B cell (primary cell): ENCODE measurements at regions not wholly inside any gene's neighbourhood (a gene's known extent, or its start where the extent isn't known, plus 50 kb on each side); places are given as distances from the start of the nearest gene placed in this dataset.

Experiments
- ATAC-seq: fragments of 200-7000 bp; cut with Tn5 transposase; one replicate; pipeline ENCODE4 v1.10.0; 2021; ENCODE audit warnings: low read depth, mild to moderate bottlenecking, moderate number of reproducible peaks, moderate library complexity
- CTCF ChIA-PET: fragments of 350-600 bp; sonication (Branson Sonifier 250); formaldehyde crosslinking; loops from one replicate; lab custom pipeline; 2021; ENCODE audit warnings: antibody characterized with exemption, inconsistent platforms; lab: Charles Lee
- POLR2A ChIA-PET: fragments of 350-600 bp; sonication (Branson Sonifier 250); formaldehyde crosslinking; loops from one replicate; lab custom pipeline; 2021; ENCODE audit warnings: antibody characterized with exemption; lab: Charles Lee
- DNase-seq: peaks from one replicate; pipeline ENCODE4 v3.0.0; 2013
- H2AFZ ChIP-seq: 2 replicates; pipeline ENCODE4 v1.6.1; 2012; ENCODE audit warnings: mild to moderate bottlenecking, low read depth, low read length; ENCODE audit not compliant: insufficient read depth, poor library complexity, severe bottlenecking
- H3K27ac ChIP-seq, 2 donors: 1 replicate in 1 of 2; 2 replicates in 1 of 2; pipeline ENCODE4 v1.5.1; 2012 to 2013; ENCODE audit warnings: low read length in 2 of 2, mild to moderate bottlenecking in 2 of 2, moderate library complexity in 1 of 2
- H3K27me3 ChIP-seq, 4 experiments: fragments of 200-600 bp in 1 of 4; sonication (generic) in 1 of 4; replicated peaks in 1 of 4; 1 replicate in 2 of 4; 2 replicates in 2 of 4; pipeline versions ENCODE4 v1.6.1 to v1.7.0; 2013 to 2016; ENCODE audit warnings: low read length in 3 of 4, mild to moderate bottlenecking in 2 of 4, mixed read lengths in 1 of 4, moderate library complexity in 1 of 4; ENCODE audit not compliant: insufficient read depth in 4 of 4, control insufficient read depth in 3 of 4; ENCODE audit errors: control extremely low read depth in 1 of 4
- H3K36me3 ChIP-seq, 2 experiments: replicated peaks in 1 of 2; 1 replicate in 1 of 2; 2 replicates in 1 of 2; pipeline versions ENCODE4 v1.6.1 to v1.7.1; 2013; ENCODE audit warnings: low read length in 1 of 2; ENCODE audit not compliant: insufficient read depth in 2 of 2, control insufficient read depth in 1 of 2; ENCODE audit errors: control extremely low read depth in 1 of 2, extremely low read depth in 1 of 2
- H3K4me1 ChIP-seq, 2 donors: fragments of 200-600 bp in 1 of 2; sonication (generic) in 1 of 2; 1 replicate in 1 of 2; 2 replicates in 1 of 2; pipeline versions ENCODE4 v1.5.1 to v1.6.1; 2013 to 2017; ENCODE audit warnings: low read length in 2 of 2; ENCODE audit not compliant: control insufficient read depth in 2 of 2, insufficient read depth in 2 of 2
- H3K4me2 ChIP-seq: replicated peaks from 2 replicates; pipeline ENCODE3; 2012; ENCODE audit warnings: mild to moderate bottlenecking, low read depth, low read length; ENCODE audit not compliant: poor library complexity, severe bottlenecking
- H3K4me3 ChIP-seq, 5 experiments: fragments of 200-600 bp in 1 of 5; sonication (generic) in 1 of 5; 1 replicate in 3 of 5; 2 replicates in 2 of 5; pipeline versions ENCODE4 v1.5.1 to v1.7.0; 2011 to 2016; ENCODE audit warnings: low read length in 4 of 5, mild to moderate bottlenecking in 4 of 5, low read depth in 2 of 5, control low read depth in 1 of 5, moderate library complexity in 1 of 5; ENCODE audit not compliant: insufficient read depth in 1 of 5; ENCODE audit errors: control extremely low read depth in 1 of 5, extremely low read depth in 1 of 5
- H3K79me2 ChIP-seq: fragments of 200-600 bp; sonication (generic); one replicate; pipeline ENCODE4 v1.6.0; 2016; ENCODE audit warnings: low read length; ENCODE audit not compliant: control insufficient read depth, insufficient read depth
- H3K9ac ChIP-seq: fragments of 200-600 bp; sonication (generic); 2 replicates; pipeline ENCODE4 v1.6.1; 2017; ENCODE audit warnings: mild to moderate bottlenecking, low read length, moderate library complexity
- H3K9me3 ChIP-seq, 3 donors: one replicate each; pipeline versions ENCODE4 v1.6.1 to v1.7.1; 2013; ENCODE audit warnings: low read length in 2 of 3; ENCODE audit not compliant: control insufficient read depth in 2 of 3, insufficient read depth in 1 of 3; ENCODE audit errors: control extremely low read depth in 1 of 3
- H4K20me1 ChIP-seq: 2 replicates; pipeline ENCODE4 v1.6.0; 2012; ENCODE audit warnings: mild to moderate bottlenecking, low read length; ENCODE audit not compliant: insufficient read depth, control insufficient read depth, poor library complexity, severe bottlenecking
- H3K27ac Mint-ChIP-seq: one replicate; pipeline ENCODE4 v1.8.0; 2021; ENCODE audit warnings: mixed read lengths
- H3K27me3 Mint-ChIP-seq: one replicate; pipeline ENCODE4 v1.8.0; 2021; ENCODE audit warnings: mixed read lengths
- H3K4me1 Mint-ChIP-seq: one replicate; pipeline ENCODE4 v1.8.0; 2021; ENCODE audit warnings: mixed read lengths
- H3K4me3 Mint-ChIP-seq: one replicate; pipeline ENCODE4 v1.8.0; 2021; ENCODE audit warnings: mixed read lengths
- H3K9me3 Mint-ChIP-seq: one replicate; pipeline ENCODE4 v1.8.0; 2022; ENCODE audit warnings: mixed read lengths; ENCODE audit not compliant: insufficient read depth
- EZH2 ChIP-seq: IDR thresholded peaks from 2 replicates; pipeline ENCODE4 v1.6.1; 2012; ENCODE audit warnings: borderline replicate concordance, low read depth, mild to moderate bottlenecking, moderate library complexity, low read length; ENCODE audit not compliant: insufficient read depth, poor library complexity, severe bottlenecking
- WGBS: methylation state at CpG from one replicate; pipeline ENCODE4 v1.1.5; 2013; ENCODE audit warnings: missing lambda C conversion rate; ENCODE audit not compliant: insufficient coverage; 5-methylcytosine and 5-hydroxymethylcytosine counted together
- intact Hi-C: fragments of 100-400 bp; cut with micrococcal nuclease; formaldehyde crosslinking; loops from one replicate; pipeline ENCODE4 v1.10.0; 2022
- TF ChIP-seq, protein P1 (sequence below): fragments of 200-600 bp; IDR thresholded peaks from one replicate; pipeline ENCODE4 v1.8.0; 2022; ENCODE audit warnings: antibody characterized with exemption, mild to moderate bottlenecking

GRCh38 chr12:124459852-124460645 is 107.4 kb downstream of the NCOR2 start:
- Histone ChIP-seq H3K79me2 (peaks cover 29% of the 10 kb centered on the region), H3K4me1 (peaks cover 15 to 32% of the 10 kb centered on the region in 2 donors), H3K4me3 (no peak overlapping the region), H3K9ac (no peak overlapping the region), H3K27me3 (no peaks in the 10 kb centered on the region), H3K27ac (no peak overlapping the region), H4K20me1 (peaks cover 7% of the 10 kb centered on the region), H3K4me2 (no peak overlapping the region), H3K36me3 (peaks cover 0 to 27% of the 10 kb centered on the region in 2 experiments), H3K9me3 (peaks cover 0 to 5% (median 0%) of the 10 kb centered on the region in 3 donors), H2AFZ (no peak overlapping the region)
- Mint-ChIP-seq H3K27ac (peak overlapping the region; percentile 39), H3K27me3 (no peaks in the 10 kb centered on the region), H3K4me1 (peaks cover 52% of the 10 kb centered on the region), H3K4me3 (no peak overlapping the region), H3K9me3 (no peaks in the 10 kb centered on the region)
- ChIA-PET POLR2A (interaction anchor here (0.6 kb wide), 1 partner anchor 92 kb away, joined by 3 read pairs; no protein-coding TSS in a partner anchor), CTCF (no interaction called here)
- no peak for DNase-seq
- TF ChIP-seq, protein P1, sequence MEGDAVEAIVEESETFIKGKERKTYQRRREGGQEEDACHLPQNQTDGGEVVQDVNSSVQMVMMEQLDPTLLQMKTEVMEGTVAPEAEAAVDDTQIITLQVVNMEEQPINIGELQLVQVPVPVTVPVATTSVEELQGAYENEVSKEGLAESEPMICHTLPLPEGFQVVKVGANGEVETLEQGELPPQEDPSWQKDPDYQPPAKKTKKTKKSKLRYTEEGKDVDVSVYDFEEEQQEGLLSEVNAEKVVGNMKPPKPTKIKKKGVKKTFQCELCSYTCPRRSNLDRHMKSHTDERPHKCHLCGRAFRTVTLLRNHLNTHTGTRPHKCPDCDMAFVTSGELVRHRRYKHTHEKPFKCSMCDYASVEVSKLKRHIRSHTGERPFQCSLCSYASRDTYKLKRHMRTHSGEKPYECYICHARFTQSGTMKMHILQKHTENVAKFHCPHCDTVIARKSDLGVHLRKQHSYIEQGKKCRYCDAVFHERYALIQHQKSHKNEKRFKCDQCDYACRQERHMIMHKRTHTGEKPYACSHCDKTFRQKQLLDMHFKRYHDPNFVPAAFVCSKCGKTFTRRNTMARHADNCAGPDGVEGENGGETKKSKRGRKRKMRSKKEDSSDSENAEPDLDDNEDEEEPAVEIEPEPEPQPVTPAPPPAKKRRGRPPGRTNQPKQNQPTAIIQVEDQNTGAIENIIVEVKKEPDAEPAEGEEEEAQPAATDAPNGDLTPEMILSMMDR: no peak
- TF ChIP-seq EZH2: no peak
- intact Hi-C loops: loop anchor here (10.0 kb wide), 1 partner anchor 455 kb away; the partner anchor contains the start of gene UBC
- ATAC-seq: no peak
- WGBS: 98% methylated on average over 18 of the region's 18 CpGs
